ENCODE measurements at regions not wholly inside any gene's neighbourhood (a gene's known extent, or its start where the extent isn't known, plus 50 kb on each side); places are given as distances from the start of the nearest gene placed in this dataset.
A peak's percentile ranks its signal among the peaks of the same experiment; 100 is the strongest.

DNA sequence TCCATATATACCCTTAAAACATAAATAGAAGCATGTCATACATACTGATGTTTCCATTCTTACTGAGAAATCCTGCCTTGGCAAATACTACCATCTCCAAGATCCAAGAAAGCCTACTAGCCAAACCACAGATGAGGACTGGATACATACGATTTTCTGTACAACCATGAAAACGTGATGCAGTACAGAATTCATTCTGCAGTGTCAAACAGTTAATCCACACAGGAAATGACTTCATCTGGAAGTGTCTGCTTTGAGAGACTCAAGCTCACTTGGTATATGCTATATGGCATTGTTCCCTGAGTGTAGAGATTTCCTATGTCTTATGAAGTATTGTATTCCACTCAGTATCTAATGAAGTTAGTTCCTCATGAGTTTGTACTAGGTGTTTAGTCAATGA is 94.3 kb downstream of the CT47B1 start:
- no peak overlapping the region for H3K4me3 Mint-ChIP-seq
- no peak overlapping the region for H3K27ac Mint-ChIP-seq
- Histone ChIP-seq H3K9me3 (replicated peaks in 1 of 2; ENCODE audit: control insufficient read depth in 1 of 2, insufficient read depth in 1 of 2, low read length in 2 of 2) (no peaks in the 10 kb centered on the region), H3K27ac (ENCODE audit: low read depth in 1 of 2, low read length in 2 of 2) (no peak overlapping the region), H3K4me1 (ENCODE audit: control insufficient read depth in 1 of 2, insufficient read depth in 2 of 2, low read length in 2 of 2) (no peaks in the 10 kb centered on the region), H2AFZ (ENCODE audit: insufficient read depth, low read depth, low read length, poor library complexity, severe bottlenecking) (no peak overlapping the region), H3K4me2 (replicated peaks; ENCODE audit: extremely low read depth, low read length, poor library complexity, severe bottlenecking) (no peak overlapping the region), H3K4me3 (replicated peaks in 1 of 3; ENCODE audit: low read depth in 2 of 3, low read length in 3 of 3) (no peak overlapping the region), H4K20me1 (ENCODE audit: insufficient read depth, low read length) (no peaks in the 10 kb centered on the region), H3K36me3 (replicated peaks in 1 of 2; ENCODE audit: control insufficient read depth in 1 of 2, insufficient read depth in 2 of 2, low read length in 2 of 2) (no peaks in the 10 kb centered on the region), H3K9ac (ENCODE audit: insufficient read depth, low read length, poor library complexity, severe bottlenecking) (no peak overlapping the region), H3K79me2 (ENCODE audit: insufficient read depth, low read length) (no peaks in the 10 kb centered on the region), H3K27me3 (ENCODE audit: control insufficient read depth in 2 of 2, insufficient read depth in 2 of 2, low read length in 2 of 2) (no peaks in the 10 kb centered on the region)
- H3K36me3 Mint-ChIP-seq, result peaks cover under 1 to 2% of the 10 kb centered on the region in 2 donors
- DNase-seq, result no peak
- WGBS (ENCODE audit: insufficient coverage), result 0% methylated on average over 1 of the region's 2 CpGs
- H3K9me3 Mint-ChIP-seq, result peaks cover 1 to 6% (median 3%) of the 10 kb centered on the region in 7 donors
- H3K27me3 Mint-ChIP-seq (ENCODE audit: low read depth in 3 of 3), result peaks cover 0 to 6% (median 0%) of the 10 kb centered on the region in 3 donors
- intact Hi-C loops (cut with micrococcal nuclease), result no loop called here
- peaks cover 3% of the 10 kb centered on the region for H3K4me1 Mint-ChIP-seq
- TF ChIP-seq, protein P1, sequence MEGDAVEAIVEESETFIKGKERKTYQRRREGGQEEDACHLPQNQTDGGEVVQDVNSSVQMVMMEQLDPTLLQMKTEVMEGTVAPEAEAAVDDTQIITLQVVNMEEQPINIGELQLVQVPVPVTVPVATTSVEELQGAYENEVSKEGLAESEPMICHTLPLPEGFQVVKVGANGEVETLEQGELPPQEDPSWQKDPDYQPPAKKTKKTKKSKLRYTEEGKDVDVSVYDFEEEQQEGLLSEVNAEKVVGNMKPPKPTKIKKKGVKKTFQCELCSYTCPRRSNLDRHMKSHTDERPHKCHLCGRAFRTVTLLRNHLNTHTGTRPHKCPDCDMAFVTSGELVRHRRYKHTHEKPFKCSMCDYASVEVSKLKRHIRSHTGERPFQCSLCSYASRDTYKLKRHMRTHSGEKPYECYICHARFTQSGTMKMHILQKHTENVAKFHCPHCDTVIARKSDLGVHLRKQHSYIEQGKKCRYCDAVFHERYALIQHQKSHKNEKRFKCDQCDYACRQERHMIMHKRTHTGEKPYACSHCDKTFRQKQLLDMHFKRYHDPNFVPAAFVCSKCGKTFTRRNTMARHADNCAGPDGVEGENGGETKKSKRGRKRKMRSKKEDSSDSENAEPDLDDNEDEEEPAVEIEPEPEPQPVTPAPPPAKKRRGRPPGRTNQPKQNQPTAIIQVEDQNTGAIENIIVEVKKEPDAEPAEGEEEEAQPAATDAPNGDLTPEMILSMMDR (IDR thresholded peaks at IDR 0.05), result no peak

DNA sequence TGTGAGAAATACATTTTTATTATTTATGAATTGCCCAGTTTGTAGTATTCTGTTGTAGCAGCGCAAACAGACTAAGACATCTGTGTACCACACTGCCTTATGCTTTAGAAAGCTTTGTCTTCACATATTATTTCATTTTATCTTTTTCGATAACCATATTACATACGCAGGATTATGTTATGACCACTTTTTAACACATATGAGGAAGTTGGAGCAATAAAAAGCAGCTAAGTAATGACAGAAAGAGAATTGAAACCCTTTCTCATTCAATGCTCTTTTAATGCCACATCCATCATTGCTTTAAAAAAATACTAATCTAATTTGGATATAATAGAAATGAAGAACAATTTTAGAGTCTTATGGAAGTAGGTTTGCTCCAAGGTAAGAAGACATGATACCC is 99.7 kb downstream of the CT47B1 start:
- H3K9ac ChIP-seq (ENCODE audit: insufficient read depth, low read length, poor library complexity, severe bottlenecking), result no peak overlapping the region
- no peak overlapping the region for H3K4me3 ChIP-seq (replicated peaks in 1 of 3; ENCODE audit: low read depth in 2 of 3, low read length in 3 of 3)
- H3K9me3 ChIP-seq (replicated peaks in 1 of 2; ENCODE audit: control insufficient read depth in 1 of 2, insufficient read depth in 1 of 2, low read length in 2 of 2), result no peaks in the 10 kb centered on the region
- H3K27me3 ChIP-seq (ENCODE audit: control insufficient read depth in 2 of 2, insufficient read depth in 2 of 2, low read length in 2 of 2), result no peaks in the 10 kb centered on the region
- peaks cover 0 to 12% of the 10 kb centered on the region in 2 donors for H3K4me1 ChIP-seq (ENCODE audit: control insufficient read depth in 1 of 2, insufficient read depth in 2 of 2, low read length in 2 of 2)
- no peak overlapping the region for H3K27ac ChIP-seq (ENCODE audit: low read depth in 1 of 2, low read length in 2 of 2)
- H3K79me2 ChIP-seq (ENCODE audit: insufficient read depth, low read length), result no peaks in the 10 kb centered on the region
- Mint-ChIP-seq H3K27me3 (ENCODE audit: low read depth in 3 of 3) (no peaks in the 10 kb centered on the region), H3K9me3 (peaks cover 3 to 8% (median 5%) of the 10 kb centered on the region in 7 donors), H3K4me1 (peaks cover 33% of the 10 kb centered on the region), H3K27ac (no peak overlapping the region), H3K4me3 (no peak overlapping the region), H3K36me3 (peaks cover 2 to 3% of the 10 kb centered on the region in 2 donors)
- no peak for DNase-seq
- H3K4me2 ChIP-seq (replicated peaks; ENCODE audit: extremely low read depth, low read length, poor library complexity, severe bottlenecking), result no peak overlapping the region
- no peaks in the 10 kb centered on the region for H4K20me1 ChIP-seq (ENCODE audit: insufficient read depth, low read length)
- TF ChIP-seq, protein P1 (IDR thresholded peaks at IDR 0.05), result no peak
- peak overlapping the region; percentile 1 for H2AFZ ChIP-seq (ENCODE audit: insufficient read depth, low read depth, low read length, poor library complexity, severe bottlenecking)
- WGBS (ENCODE audit: insufficient coverage), result no CpG with 5 or more reads among the region's 3 CpGs
- intact Hi-C loops (cut with micrococcal nuclease), result no loop called here
- no peaks in the 10 kb centered on the region for H3K36me3 ChIP-seq (replicated peaks in 1 of 2; ENCODE audit: control insufficient read depth in 1 of 2, insufficient read depth in 2 of 2, low read length in 2 of 2)

Measured in CD14-positive monocyte (primary cell).